ENCODE measurements at regions not wholly inside any gene's neighbourhood (a gene's known extent, or its start where the extent isn't known, plus 50 kb on each side); places are given as distances from the start of the nearest gene placed in this dataset.
"Not testable (repeated sequence)": the region's sequence is repeated elsewhere in the genome, so short reads cannot be mapped to it uniquely, and the experiment has no call there.

DNA sequence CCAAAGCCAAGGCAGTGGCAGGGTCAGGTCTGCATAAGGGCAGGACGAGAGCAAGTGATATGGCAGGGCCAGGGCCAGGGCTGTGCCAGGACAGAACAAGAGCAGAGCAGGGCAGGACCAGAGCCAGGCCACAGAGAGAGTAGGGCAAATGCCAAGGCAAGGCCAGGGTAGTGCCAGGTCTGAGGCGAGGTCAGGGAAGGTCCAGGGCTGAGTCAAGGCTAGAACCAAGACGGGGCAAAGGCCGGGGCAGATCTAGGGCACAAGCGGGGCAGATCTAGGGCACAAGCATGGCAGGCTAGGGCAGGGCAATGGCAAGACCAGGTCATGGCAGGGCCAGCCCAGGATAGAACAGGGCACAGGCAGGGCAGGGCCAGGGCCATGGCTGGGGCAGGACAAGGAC, 282.0 kb upstream of the POTEB2 start:
- TF ChIP-seq, protein P1, sequence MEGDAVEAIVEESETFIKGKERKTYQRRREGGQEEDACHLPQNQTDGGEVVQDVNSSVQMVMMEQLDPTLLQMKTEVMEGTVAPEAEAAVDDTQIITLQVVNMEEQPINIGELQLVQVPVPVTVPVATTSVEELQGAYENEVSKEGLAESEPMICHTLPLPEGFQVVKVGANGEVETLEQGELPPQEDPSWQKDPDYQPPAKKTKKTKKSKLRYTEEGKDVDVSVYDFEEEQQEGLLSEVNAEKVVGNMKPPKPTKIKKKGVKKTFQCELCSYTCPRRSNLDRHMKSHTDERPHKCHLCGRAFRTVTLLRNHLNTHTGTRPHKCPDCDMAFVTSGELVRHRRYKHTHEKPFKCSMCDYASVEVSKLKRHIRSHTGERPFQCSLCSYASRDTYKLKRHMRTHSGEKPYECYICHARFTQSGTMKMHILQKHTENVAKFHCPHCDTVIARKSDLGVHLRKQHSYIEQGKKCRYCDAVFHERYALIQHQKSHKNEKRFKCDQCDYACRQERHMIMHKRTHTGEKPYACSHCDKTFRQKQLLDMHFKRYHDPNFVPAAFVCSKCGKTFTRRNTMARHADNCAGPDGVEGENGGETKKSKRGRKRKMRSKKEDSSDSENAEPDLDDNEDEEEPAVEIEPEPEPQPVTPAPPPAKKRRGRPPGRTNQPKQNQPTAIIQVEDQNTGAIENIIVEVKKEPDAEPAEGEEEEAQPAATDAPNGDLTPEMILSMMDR (IDR thresholded peaks at IDR 0.05): not testable (repeated sequence)
- not testable (repeated sequence) for TF ChIP-seq KDM1A (IDR thresholded peaks at IDR 0.05; ENCODE audit: low read depth); MYC (IDR thresholded peaks at IDR 0.05; ENCODE audit: borderline replicate concordance, low read length); POLR2A (IDR thresholded peaks at IDR 0.05; ENCODE audit: low read length); EP300 (IDR thresholded peaks at IDR 0.05); RAD21 (conservative IDR thresholded peaks at IDR 0.05 in 1 of 2, IDR thresholded peaks at IDR 0.05 in 1 of 2); FOSL2 (IDR thresholded peaks at IDR 0.05); FOSL2 (CRISPR knock-in tag; IDR thresholded peaks at IDR 0.05); JUN (IDR thresholded peaks at IDR 0.05); NPAS2 (CRISPR knock-in tag; IDR thresholded peaks at IDR 0.05; ENCODE audit: borderline replicate concordance)
- TF ChIP-seq, protein P2, sequence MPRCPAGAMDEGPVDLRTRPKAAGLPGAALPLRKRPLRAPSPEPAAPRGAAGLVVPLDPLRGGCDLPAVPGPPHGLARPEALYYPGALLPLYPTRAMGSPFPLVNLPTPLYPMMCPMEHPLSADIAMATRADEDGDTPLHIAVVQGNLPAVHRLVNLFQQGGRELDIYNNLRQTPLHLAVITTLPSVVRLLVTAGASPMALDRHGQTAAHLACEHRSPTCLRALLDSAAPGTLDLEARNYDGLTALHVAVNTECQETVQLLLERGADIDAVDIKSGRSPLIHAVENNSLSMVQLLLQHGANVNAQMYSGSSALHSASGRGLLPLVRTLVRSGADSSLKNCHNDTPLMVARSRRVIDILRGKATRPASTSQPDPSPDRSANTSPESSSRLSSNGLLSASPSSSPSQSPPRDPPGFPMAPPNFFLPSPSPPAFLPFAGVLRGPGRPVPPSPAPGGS (IDR thresholded peaks at IDR 0.05): not testable (repeated sequence)
- TF ChIP-seq, protein P3, sequence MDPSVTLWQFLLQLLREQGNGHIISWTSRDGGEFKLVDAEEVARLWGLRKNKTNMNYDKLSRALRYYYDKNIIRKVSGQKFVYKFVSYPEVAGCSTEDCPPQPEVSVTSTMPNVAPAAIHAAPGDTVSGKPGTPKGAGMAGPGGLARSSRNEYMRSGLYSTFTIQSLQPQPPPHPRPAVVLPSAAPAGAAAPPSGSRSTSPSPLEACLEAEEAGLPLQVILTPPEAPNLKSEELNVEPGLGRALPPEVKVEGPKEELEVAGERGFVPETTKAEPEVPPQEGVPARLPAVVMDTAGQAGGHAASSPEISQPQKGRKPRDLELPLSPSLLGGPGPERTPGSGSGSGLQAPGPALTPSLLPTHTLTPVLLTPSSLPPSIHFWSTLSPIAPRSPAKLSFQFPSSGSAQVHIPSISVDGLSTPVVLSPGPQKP (IDR thresholded peaks at IDR 0.05; ENCODE audit: low read depth, low read length): not testable (repeated sequence)

Data from A549 (cell line).